Inflammatory macrophage treated with lipopolysaccharide for 1 hour (primary cell): ENCODE measurements at regions not wholly inside any gene's neighbourhood (a gene's known extent, or its start where the extent isn't known, plus 50 kb on each side); places are given as distances from the start of the nearest gene placed in this dataset.
A peak's percentile ranks its signal among the peaks of the same experiment; 100 is the strongest.
"Not testable (repeated sequence)": the region's sequence is repeated elsewhere in the genome, so short reads cannot be mapped to it uniquely, and the experiment has no call there.

Experiments used
- DNase-seq, 2 donors: peaks; one replicate each; pipeline ENCODE4 v3.0.0-alpha.2; 2020 to 2022

DNA sequence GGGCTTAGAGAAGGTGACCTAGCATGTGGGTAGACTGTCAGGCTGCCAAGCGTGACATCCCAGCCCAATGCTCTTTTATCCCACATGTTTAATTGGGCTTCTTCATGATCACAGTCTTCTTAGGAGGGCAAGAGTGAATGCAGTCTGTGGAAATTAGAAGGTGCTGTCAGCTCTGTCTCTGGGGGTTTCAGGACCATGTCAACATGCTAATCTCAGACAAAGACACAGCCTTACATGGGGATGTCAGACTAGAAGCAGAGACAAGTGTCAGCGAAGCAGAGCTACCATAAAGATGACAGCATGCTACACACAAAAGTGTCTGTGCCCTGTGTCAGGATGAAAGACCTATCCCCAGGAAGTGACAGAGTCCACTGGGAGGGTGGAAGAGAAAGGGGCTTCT is 120.1 kb upstream of the SLC25A36 start:
- no peak for DNase-seq

DNA sequence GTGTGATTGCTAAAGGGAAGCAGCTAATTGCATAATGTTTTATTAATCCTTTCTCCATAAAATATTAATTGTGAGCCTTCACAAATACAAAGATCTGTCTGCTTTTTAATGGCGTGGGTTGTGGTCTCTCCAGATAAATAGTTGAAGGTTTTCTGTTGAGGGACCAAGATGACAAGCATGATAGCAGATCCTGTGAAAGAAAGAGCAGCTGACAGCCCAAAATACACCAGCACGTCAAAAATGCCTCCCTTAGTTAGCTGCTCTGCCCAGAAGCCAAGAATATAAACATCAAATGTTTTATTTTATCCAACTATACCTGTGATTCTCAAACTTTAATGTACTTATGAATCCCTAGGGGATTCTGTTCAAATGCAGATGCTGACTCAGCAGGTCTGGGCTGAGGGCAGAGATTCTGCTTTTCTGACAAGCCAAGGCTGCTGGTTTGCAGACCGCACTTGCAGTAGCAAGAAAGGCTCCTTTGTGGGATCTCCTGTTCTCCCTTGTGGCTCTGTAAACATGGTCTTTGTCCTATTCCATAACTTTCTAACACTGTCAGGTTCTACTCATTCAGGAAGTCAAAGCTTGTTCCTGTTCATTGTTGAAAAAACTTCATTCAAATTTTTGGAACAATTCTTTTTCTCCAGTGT is 119.1 kb upstream of the SLC25A36 start:
- no peak for DNase-seq

DNA sequence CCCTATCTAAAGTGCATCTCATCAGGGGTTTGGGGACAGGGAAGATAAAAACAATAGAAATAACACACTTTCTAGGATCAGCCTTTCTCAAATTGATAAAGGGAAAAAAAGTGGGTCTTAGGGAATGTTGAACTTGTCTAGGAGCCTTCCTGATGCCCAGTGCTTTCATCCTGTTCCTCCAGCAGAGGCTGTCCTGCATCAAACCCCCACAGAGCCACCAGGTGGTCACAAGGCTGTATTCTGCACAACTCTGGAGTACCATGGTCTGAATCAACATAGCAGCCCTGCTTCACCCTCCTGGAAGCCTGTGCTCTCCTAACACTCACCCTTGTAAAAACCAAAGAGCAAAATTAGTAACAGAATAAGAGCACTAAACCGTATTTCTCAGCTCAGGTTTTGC is 118.5 kb upstream of the SLC25A36 start:
- DNase-seq: no peak

- DNase-seq: no peak
Measured at GRCh38 chr3:140827894-140828293, 113.7 kb upstream of the SLC25A36 start.

DNA sequence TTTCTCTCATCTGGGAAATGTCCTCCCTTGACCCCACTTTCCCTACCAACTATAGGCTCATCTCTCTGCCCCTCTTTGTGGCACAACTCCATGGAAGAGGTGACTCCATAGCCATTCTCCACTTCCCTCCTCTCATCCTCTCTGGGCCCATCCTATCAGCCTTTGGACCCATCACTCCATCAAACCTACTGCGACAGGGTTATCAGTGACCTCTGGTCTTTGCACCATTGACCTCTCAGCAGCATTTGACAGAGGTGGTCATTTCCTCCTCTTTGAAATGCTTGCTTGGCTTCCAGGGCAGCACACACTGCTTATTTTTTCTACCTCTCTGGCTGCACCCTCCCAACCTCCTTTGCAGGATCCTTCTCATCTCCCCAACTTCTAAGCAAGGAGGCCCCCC is 113.1 kb upstream of the SLC25A36 start:
- DNase-seq: no peak

GRCh38 chr3:140829796-140830195 is 111.8 kb upstream of the SLC25A36 start:
- no peak for DNase-seq

DNA sequence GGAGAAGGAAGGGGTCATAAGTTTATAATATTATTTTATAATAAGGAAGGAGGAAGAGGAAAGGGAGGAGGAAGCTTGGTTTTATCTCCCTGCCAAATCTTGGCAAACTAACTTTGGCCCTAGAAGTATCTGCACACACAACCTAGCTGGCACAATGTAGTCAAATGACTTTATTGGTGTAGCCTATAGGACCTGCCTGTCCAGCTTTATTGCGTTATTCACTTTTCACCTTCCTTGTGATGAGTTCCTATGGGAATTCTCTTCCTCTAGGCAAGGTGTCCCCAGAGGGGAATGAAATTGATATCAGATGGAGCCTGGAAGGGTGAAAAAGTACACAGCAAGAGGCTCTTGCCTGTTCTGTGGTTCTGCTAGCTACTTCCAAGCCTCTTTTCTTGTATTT is 111.2 kb upstream of the SLC25A36 start:
- DNase-seq: no peak

- DNase-seq: peak in 1 of 2 donors; percentile 12
Measured at GRCh38 chr3:140832883-140833282, 108.8 kb upstream of the SLC25A36 start.

GRCh38 chr3:140834266-140835037 is 107.2 kb upstream of the SLC25A36 start:
- no peak for DNase-seq

DNA sequence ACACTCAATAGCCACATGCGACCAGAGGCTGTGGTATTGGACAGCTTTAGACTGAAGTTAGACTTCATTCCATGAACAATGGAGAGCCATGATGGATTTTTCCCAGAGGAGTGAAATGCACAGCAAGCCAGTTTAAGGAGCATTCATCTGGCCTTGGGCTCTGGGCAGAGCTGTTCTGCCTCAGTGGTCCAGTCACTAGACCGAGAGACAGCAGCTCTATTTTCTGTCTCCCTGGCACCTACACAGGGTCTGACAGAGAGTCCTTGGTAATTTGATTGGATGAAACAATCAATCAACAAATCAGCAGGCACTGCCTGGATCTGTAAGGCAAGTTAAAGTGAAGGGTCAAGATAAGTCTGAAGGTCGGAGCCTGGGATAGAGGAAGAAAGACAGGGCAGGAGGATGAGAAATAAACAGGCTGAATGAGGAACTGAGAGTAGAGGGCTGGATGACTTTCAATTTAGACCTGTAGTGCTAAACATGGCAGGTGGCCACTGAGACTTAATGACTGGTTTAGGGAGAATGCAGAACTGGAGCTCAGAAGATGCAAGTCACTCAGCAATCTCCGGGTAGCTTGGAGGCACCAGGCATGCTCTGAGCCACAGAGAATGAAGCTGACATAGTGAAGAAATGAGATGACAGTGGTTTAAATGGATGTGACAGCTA is 98.5 kb upstream of the SLC25A36 start:
- DNase-seq: peak in 1 of 2 donors; percentile 19

GRCh38 chr3:140843656-140844055 is 98.0 kb upstream of the SLC25A36 start:
- no peak for DNase-seq

DNA sequence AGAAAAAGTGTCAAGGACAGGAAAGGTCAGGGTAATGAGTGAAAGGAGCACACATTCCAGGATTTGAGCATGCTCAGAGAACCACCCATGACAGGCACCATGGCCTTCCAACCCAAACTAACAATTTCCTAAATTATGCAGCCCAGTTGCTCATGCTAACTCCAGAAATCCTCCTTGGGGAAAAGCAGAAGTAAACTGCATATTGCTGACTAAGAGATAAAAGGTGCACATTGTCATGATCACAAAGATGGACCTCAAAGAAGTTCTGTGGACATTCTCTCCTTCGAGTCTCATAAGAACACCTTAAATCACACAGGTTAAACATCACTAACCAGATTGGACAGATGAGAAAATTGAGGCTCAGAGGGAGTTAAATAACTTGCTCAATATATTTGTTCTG is 97.6 kb upstream of the SLC25A36 start:
- no peak for DNase-seq

GRCh38 chr3:140845882-140846281 is 95.8 kb upstream of the SLC25A36 start:
- DNase-seq: no peak

DNA sequence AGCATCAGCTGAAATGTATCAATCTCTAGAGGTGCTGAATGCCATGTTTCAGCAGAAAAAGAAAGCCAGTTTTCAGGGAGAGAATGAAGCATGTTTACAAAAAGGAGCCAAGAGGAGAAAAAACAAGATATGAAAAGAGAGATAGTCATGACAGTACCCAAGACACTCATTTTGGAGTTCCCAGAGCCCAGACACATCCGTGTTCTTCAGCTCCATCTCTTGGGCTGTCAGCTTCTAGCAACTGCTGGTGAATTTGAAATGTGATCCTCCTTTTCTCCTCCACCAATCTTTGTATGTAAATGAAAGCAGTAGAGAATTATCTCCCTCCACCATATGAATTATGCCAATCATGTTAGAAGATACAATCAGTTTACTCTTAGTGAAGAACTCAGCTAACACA is 93.0 kb upstream of the SLC25A36 start:
- DNase-seq: no peak

DNA sequence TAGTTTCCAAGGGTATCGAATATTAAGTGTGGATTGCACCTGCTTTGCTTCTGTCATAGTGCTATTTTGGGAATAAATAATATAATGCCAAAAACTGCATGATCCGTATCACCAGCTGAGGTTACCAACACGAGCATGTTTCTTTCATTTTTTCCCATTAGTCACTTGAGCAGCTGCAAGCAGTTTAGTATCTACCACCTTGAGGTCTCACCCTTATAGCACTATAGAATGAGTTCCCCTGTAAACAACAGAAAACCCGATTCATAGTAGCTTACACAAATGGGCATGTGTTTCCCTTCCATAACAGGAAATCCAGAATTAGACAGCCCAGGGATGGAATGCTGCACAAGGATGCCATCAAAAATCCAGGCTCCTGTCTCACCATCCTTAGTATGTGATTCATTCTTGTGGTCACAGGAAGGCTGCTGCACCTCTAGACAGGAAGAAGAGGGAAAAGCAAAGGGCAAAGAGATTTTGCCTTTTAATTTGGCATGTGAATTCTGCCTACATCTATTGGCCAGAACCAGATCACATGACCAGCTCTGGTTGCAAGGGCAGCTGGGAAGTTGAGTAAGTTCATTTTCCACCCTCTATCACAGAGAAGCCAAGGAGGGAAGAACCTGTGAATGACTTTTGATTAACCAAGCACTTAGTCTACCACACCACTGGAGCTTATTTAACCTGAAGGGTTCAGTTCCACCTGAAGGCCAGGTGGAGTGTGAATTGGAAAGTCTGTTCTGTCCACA is 91.3 kb upstream of the SLC25A36 start:
- no peak for DNase-seq

DNA sequence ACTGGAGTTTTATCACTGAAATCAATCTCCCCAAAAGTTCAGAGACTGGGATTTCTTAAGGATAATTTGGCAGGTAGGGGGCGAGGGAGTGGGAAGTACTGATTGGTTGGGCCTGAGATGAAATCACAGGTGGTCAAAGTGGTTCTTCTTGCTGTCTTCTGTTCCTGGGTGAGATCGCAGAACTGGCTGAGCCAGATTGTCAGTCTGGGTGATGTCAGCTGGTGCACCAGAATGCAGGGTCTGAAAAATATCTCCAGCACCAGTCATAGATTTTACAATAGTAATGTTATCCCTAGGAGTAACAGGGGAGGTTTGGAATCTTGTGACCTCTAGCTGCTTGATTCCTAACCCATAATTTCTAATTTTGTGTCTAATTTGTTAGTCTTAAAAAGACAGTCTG is 86.7 kb upstream of the SLC25A36 start:
- DNase-seq: no peak

DNA sequence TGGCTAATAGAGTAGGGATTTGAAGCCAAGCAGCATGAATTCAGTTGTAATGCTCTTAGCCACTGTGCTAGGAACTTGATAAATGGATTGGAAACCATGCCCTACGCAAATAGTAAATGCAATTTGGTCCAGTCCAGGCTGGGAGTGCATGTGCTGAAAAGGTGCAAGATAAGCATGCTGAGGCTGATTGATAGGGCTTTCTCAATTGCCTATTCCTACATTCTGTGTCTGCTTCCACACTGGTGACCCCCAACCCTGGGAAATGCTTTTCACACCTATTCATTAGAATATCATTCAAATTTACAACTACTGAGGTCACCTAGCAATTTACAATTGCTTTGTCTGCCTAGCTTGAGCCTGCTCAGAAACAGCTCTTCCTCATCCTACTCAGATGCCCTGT is 84.7 kb upstream of the SLC25A36 start:
- no peak for DNase-seq

DNA sequence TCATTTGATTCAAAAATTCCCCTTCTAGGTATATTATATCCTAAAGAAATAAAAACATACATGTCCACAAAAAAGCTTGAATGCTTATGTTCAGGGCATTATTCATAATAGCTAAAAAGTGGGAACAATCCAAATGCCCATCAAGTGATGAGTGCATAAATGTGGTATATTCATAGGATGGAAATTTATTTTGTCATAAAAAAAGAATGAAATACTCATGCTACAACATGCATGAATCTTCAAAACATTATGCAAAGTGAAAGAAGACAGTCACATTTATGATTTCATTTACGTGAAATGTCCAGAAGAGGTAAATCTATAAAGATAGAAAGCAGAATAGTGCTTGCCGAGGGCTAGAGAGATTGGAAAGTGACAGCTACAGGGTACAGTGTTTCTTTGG is 83.6 kb upstream of the SLC25A36 start:
- no peak for DNase-seq

- no peak for DNase-seq
Measured at GRCh38 chr3:140859592-140860336, 81.9 kb upstream of the SLC25A36 start.

DNA sequence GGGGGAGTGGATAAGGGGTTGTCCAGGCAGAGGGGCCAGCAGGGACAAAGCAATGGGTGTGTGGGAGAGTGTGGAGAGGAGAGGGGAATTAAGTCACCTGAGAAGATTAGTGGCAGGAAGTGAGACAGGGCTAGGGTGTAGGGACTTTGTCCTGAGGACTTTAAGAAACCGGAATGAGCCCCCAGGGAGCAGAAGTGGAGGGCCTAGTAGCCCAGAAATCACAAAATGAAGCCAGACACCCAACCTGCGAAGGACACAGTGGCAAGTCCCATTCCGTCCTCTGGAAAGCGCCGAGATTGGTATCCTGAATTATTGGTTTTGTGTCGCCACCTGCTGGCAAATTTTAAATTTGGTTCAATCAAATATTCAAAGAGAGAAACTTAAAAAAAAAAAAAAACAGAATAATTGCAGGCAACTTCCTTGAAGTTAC is 78.0 kb upstream of the SLC25A36 start:
- DNase-seq: peak; percentile 38 to 87

DNA sequence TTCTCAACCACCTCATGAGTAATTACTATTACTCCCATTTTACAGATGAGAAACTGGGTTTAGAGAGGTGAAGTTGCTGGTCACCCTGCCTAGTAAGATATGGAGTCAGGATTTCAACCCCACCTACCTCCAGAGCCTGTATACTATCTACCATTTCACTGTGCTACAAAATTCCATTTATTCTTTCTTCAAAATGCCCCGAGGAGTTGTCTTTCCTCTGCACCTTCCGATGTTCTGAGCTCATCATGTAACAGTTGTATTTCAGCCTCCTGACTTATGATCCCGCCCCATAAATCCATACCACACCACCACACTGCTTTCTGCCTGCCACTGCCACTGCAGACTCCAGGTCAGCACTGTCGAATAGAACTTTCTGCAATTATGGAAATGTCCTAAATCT is 71.3 kb upstream of the SLC25A36 start:
- no peak for DNase-seq

DNA sequence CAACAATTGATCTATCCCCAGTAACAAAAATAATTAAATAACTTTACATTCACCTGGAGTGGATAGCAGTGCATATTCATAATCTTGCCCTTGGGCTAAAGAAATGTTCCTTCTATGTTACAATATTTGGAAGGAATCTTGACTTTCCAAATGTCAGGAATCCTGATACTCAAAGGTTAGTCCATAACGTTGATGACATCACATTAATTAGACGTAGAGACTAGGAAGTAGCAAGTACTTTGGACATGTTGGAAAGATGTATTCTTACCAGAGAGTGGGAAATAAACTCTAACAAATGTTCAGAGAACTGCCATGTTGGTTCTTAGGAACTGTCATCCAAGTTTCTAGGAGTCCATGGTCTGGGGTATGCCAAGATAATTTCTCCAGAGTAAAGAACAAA is 70.6 kb upstream of the SLC25A36 start:
- DNase-seq: no peak

- DNase-seq: not testable (repeated sequence)
Measured at GRCh38 chr3:140872165-140872564, 69.5 kb upstream of the SLC25A36 start.
